ENCODE measurements at regions not wholly inside any gene's neighbourhood (a gene's known extent, or its start where the extent isn't known, plus 50 kb on each side); places are given as distances from the start of the nearest gene placed in this dataset.

- ATAC-seq (no peak), DNase-seq (ENCODE audit: low spot score) (no peak)
- Mint-ChIP-seq H3K27ac (no peak overlapping the region), H3K36me3 (ENCODE audit: low read depth) (no peaks in the 10 kb centered on the region), H3K4me1 (no peaks in the 10 kb centered on the region), H3K27me3 (ENCODE audit: insufficient read depth, low read depth, poor library complexity) (no peaks in the 10 kb centered on the region), H3K4me3 (no peak overlapping the region), H3K9me3 (peaks cover under 1% of the 10 kb centered on the region; the same call in 1 of the 3 replicates)
- Histone ChIP-seq H3K27me3 (ENCODE audit: insufficient read depth) (no peaks in the 10 kb centered on the region), H3K36me3 (ENCODE audit: insufficient read depth) (no peaks in the 10 kb centered on the region), H3F3A (replicated peaks; ENCODE audit: low read depth) (no peaks in the 10 kb centered on the region), H3K9me2 (ENCODE audit: insufficient read depth) (no peaks in the 10 kb centered on the region), H3K4me1 (ENCODE audit: insufficient read depth) (no peaks in the 10 kb centered on the region), H3K4me2 (no peak overlapping the region), H3K4me3 (no peak overlapping the region), H2AFZ (no peak overlapping the region), H3K27ac (ENCODE audit: low read depth) (no peak overlapping the region), H3K79me2 (replicated peaks; ENCODE audit: insufficient read depth) (no peaks in the 10 kb centered on the region), H4K20me1 (replicated peaks; ENCODE audit: insufficient read depth) (no peaks in the 10 kb centered on the region)
- TF ChIP-seq STAT1 (IDR thresholded peaks at IDR 0.05; ENCODE audit: unreplicated experiment) (no peak), ETS1 (IDR thresholded peaks at IDR 0.05) (no peak), CREB1 (CRISPR knock-in tag; IDR thresholded peaks at IDR 0.05; ENCODE audit: low read depth) (no peak), CTCF (conservative IDR thresholded peaks at IDR 0.05; ENCODE audit: low read depth in 2 of 2) (no peak), ZNF114 (CRISPR knock-in tag; IDR thresholded peaks at IDR 0.05) (no peak), EZH2 (IDR thresholded peaks at IDR 0.05; ENCODE audit: low read depth, unreplicated experiment) (no peak), JUNB (IDR thresholded peaks at IDR 0.05; ENCODE audit: unreplicated experiment) (no peak)
These were observed 127.3 kb downstream of the TENT5A start for GRCh38 chr6:81625216-81625615.

GRCh38 chr6:81624453-81624852, 128.0 kb downstream of the TENT5A start:
- Histone ChIP-seq H3F3A (replicated peaks; ENCODE audit: low read depth) (no peaks in the 10 kb centered on the region), H3K4me1 (ENCODE audit: insufficient read depth) (no peaks in the 10 kb centered on the region), H2AFZ (no peak overlapping the region), H3K27ac (ENCODE audit: low read depth) (no peak overlapping the region), H3K79me2 (replicated peaks; ENCODE audit: insufficient read depth) (no peaks in the 10 kb centered on the region), H3K4me2 (no peak overlapping the region), H4K20me1 (replicated peaks; ENCODE audit: insufficient read depth) (no peaks in the 10 kb centered on the region), H3K9me2 (ENCODE audit: insufficient read depth) (no peaks in the 10 kb centered on the region), H3K4me3 (no peak overlapping the region), H3K27me3 (ENCODE audit: insufficient read depth) (no peaks in the 10 kb centered on the region), H3K36me3 (ENCODE audit: insufficient read depth) (no peaks in the 10 kb centered on the region)
- H3K9me3 Mint-ChIP-seq: no peaks in the 10 kb centered on the region
- no peaks in the 10 kb centered on the region for H3K36me3 Mint-ChIP-seq (ENCODE audit: low read depth)
- DNase-seq (ENCODE audit: low spot score): no peak
- no peak overlapping the region for H3K27ac Mint-ChIP-seq
- no peaks in the 10 kb centered on the region for H3K4me1 Mint-ChIP-seq
- H3K27me3 Mint-ChIP-seq (ENCODE audit: insufficient read depth, low read depth, poor library complexity): no peaks in the 10 kb centered on the region
- H3K4me3 Mint-ChIP-seq: no peak overlapping the region
- no peak for ATAC-seq
- TF ChIP-seq EZH2 (IDR thresholded peaks at IDR 0.05; ENCODE audit: low read depth, unreplicated experiment) (no peak), ZNF114 (CRISPR knock-in tag; IDR thresholded peaks at IDR 0.05) (no peak), ZNF331 (CRISPR knock-in tag; IDR thresholded peaks at IDR 0.05; ENCODE audit: low read depth) (no peak), CTCF (conservative IDR thresholded peaks at IDR 0.05; ENCODE audit: low read depth in 2 of 2) (no peak), EZH2phosphoT487 (IDR thresholded peaks at IDR 0.05; ENCODE audit: unreplicated experiment) (no peak), ETS1 (IDR thresholded peaks at IDR 0.05) (no peak)

Measured in GM23338 (cell line).